DOHH2 (cell line): ENCODE measurements at regions not wholly inside any gene's neighbourhood (a gene's known extent, or its start where the extent isn't known, plus 50 kb on each side); places are given as distances from the start of the nearest gene placed in this dataset.

Source experiments
- H3F3A ChIP-seq: fragments of 200-600 bp; sonication (generic), shearing (Covaris generic); 2 replicates; pipeline ENCODE4 v1.6.0; 2016; ENCODE audit warnings: antibody characterized with exemption, mild to moderate bottlenecking; ENCODE audit not compliant: control insufficient read depth, insufficient read depth
- H3K27ac ChIP-seq: fragments of 200-600 bp; sonication (generic); 2 replicates; pipeline ENCODE4 v1.5.1; 2014; ENCODE audit warnings: low read depth, mild to moderate bottlenecking, low read length, moderate library complexity
- H3K27me3 ChIP-seq: fragments of 200-600 bp; sonication (generic); 2 replicates; pipeline ENCODE4 v1.6.1; 2014; ENCODE audit warnings: mild to moderate bottlenecking, low read length, mixed read lengths; ENCODE audit not compliant: control insufficient read depth
- H3K36me3 ChIP-seq: fragments of 200-600 bp; sonication (generic); 2 replicates; pipeline ENCODE4 v1.6.1; 2014; ENCODE audit warnings: mild to moderate bottlenecking, low read length, moderate library complexity, mixed read lengths; ENCODE audit not compliant: control insufficient read depth
- H3K4me1 ChIP-seq: fragments of 200-600 bp; sonication (generic); 2 replicates; pipeline ENCODE4 v1.6.1; 2014; ENCODE audit warnings: mild to moderate bottlenecking, low read length, mixed read lengths; ENCODE audit not compliant: control insufficient read depth
- H3K4me2 ChIP-seq: fragments of 200-600 bp; sonication (generic); 2 replicates; pipeline ENCODE4 v1.6.0; 2014; ENCODE audit warnings: mild to moderate bottlenecking, low read length, moderate library complexity
- H3K4me3 ChIP-seq: fragments of 200-600 bp; sonication (generic); 2 replicates; pipeline ENCODE4 v1.5.1; 2014; ENCODE audit warnings: mild to moderate bottlenecking, low read length, mixed read lengths
- H3K79me2 ChIP-seq: fragments of 200-600 bp; sonication (generic); 2 replicates; pipeline ENCODE4 v1.6.1; 2014; ENCODE audit warnings: mild to moderate bottlenecking, low read length, mixed read lengths; ENCODE audit not compliant: control insufficient read depth
- H3K9me2 ChIP-seq: fragments of 200-600 bp; sonication (generic); replicated peaks from 2 replicates; pipeline ENCODE4 v1.6.1; 2014; ENCODE audit warnings: mild to moderate bottlenecking, low read length, mixed read lengths; ENCODE audit not compliant: control insufficient read depth
- H3K9me3 ChIP-seq: fragments of 200-600 bp; sonication (generic); 2 replicates; pipeline ENCODE4 v1.6.1; 2014; ENCODE audit warnings: antibody characterized with exemption, low read length, mixed read lengths; ENCODE audit not compliant: control insufficient read depth, insufficient read depth
- H4K20me1 ChIP-seq: fragments of 200-600 bp; sonication (generic); 2 replicates; pipeline ENCODE4 v1.6.0; 2014; ENCODE audit warnings: low read depth, mild to moderate bottlenecking, antibody characterized with exemption, low read length, moderate library complexity; ENCODE audit not compliant: control insufficient read depth, insufficient read depth
- CTCF ChIP-seq: fragments of 200-600 bp; sonication (generic); IDR thresholded peaks from one replicate; pipeline ENCODE4 v1.5.1; 2014; ENCODE audit warnings: antibody characterized with exemption, mild to moderate bottlenecking, low read depth, low read length; ENCODE audit not compliant: poor library complexity, severe bottlenecking
- EZH2phosphoT487 ChIP-seq: fragments of 200-600 bp; sonication (generic); IDR thresholded peaks from 2 replicates; pipeline ENCODE4 v1.6.1; 2017; ENCODE audit warnings: borderline replicate concordance, mild to moderate bottlenecking, antibody characterized with exemption, low read length, moderate library complexity, mixed read lengths

DNA sequence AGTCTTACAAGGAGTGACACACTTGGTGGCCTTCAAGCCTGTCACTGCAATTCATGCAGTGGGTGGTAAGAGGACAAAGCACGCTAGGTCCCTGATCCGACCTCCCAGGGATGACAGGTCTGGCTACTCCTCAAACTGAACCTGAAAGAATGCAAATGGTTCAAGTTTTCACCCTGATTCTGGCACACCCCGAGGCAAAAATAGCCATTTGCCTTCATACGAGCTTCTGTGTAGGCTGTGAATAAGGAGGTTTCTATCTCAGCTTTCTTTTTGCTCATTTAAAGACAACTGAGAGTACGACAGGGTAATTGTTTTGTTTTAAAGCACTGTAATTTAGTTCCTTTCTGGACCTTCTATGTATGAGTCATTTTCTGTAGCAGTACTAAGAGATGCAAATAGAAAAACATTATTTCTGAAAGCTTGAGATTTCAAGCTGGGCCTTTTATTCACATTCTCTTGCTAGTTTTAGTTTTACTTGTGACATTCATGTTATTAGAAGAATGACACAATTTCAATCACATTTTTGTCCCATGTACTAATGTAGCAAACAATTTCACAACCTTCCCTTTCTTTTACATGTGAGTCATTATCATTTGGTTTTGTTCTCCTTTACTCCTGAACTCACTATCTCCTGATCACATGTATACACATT is 56.6 kb upstream of the FDX1 start:
- Histone ChIP-seq H3K79me2 (no peaks in the 10 kb centered on the region), H3K27ac (no peak overlapping the region), H3K4me3 (no peak overlapping the region), H3K36me3 (no peaks in the 10 kb centered on the region), H3K9me2 (no peaks in the 10 kb centered on the region), H3K4me1 (peaks cover 3% of the 10 kb centered on the region; the same call in 1 of the 2 replicates), H3K27me3 (peaks cover 11% of the 10 kb centered on the region), H3K4me2 (no peak overlapping the region), H4K20me1 (no peaks in the 10 kb centered on the region), H3F3A (no peaks in the 10 kb centered on the region), H3K9me3 (no peaks in the 10 kb centered on the region)
- TF ChIP-seq CTCF (no peak), EZH2phosphoT487 (no peak)

- TF ChIP-seq CTCF (no peak), EZH2phosphoT487 (no peak)
- Histone ChIP-seq H3K27ac (no peak overlapping the region), H3F3A (no peaks in the 10 kb centered on the region), H3K9me2 (no peaks in the 10 kb centered on the region), H3K4me2 (no peak overlapping the region), H4K20me1 (no peaks in the 10 kb centered on the region), H3K9me3 (no peaks in the 10 kb centered on the region), H3K27me3 (peaks cover 11% of the 10 kb centered on the region), H3K79me2 (no peaks in the 10 kb centered on the region), H3K4me3 (no peak overlapping the region), H3K36me3 (no peaks in the 10 kb centered on the region), H3K4me1 (peaks cover 3% of the 10 kb centered on the region; the same call in 1 of the 2 replicates)
Measured at GRCh38 chr11:110374921-110375320, 54.8 kb upstream of the FDX1 start.

- H4K20me1 ChIP-seq = no peaks in the 10 kb centered on the region
- H3K79me2 ChIP-seq = no peaks in the 10 kb centered on the region
- peaks cover 3% of the 10 kb centered on the region; the same call in 1 of the 2 replicates for H3K4me1 ChIP-seq
- peaks cover 11% of the 10 kb centered on the region for H3K27me3 ChIP-seq
- no peaks in the 10 kb centered on the region for H3K9me3 ChIP-seq
- no peaks in the 10 kb centered on the region for H3F3A ChIP-seq
- H3K4me2 ChIP-seq = no peak overlapping the region
- no peak overlapping the region for H3K27ac ChIP-seq
- TF ChIP-seq CTCF = no peak
- no peak for TF ChIP-seq EZH2phosphoT487
- no peaks in the 10 kb centered on the region for H3K36me3 ChIP-seq
- no peak overlapping the region for H3K4me3 ChIP-seq
- no peaks in the 10 kb centered on the region for H3K9me2 ChIP-seq
Measured at GRCh38 chr11:110375351-110375750, 54.4 kb upstream of the FDX1 start.
